OCI-LY7 (cell line): ENCODE measurements at regions not wholly inside any gene's neighbourhood (a gene's known extent, or its start where the extent isn't known, plus 50 kb on each side); places are given as distances from the start of the nearest gene placed in this dataset.

Experiments
- BruUV-seq: library from RNA; stranded (reverse); fragments of 400-500 nt; replicated peaks from 2 replicates; lab custom pipeline; 2021; lab: Mats Ljungman, UMichigan
- CTCF ChIA-PET: fragments of 300-600 bp; sonication (Branson Sonifier 250); formaldehyde crosslinking; loops from one replicate; lab custom pipeline; 2022; ENCODE audit warnings: antibody characterized with exemption; ENCODE audit not compliant: unreplicated experiment; lab: Charles Lee
- POLR2A ChIA-PET: fragments of 300-600 bp; sonication (Branson Sonifier 250); formaldehyde crosslinking; loops from one replicate; lab custom pipeline; 2022; ENCODE audit warnings: antibody characterized with exemption; lab: Charles Lee
- DNase-seq: peaks from one replicate; pipeline ENCODE4 v3.0.0-alpha.2; 2015; ENCODE audit warnings: low spot score
- H2AFZ ChIP-seq: fragments of 200-600 bp; sonication (generic), shearing (Covaris generic); 2 replicates; pipeline ENCODE4 v1.6.1; 2014; ENCODE audit warnings: mild to moderate bottlenecking, antibody characterized with exemption, low read length, moderate library complexity
- H3K27ac ChIP-seq: fragments of 200-600 bp; sonication (generic); 2 replicates; pipeline ENCODE4 v1.5.1; 2014; ENCODE audit warnings: mixed run types, low read depth, mild to moderate bottlenecking, moderate library complexity, low read length, inconsistent platforms; ENCODE audit not compliant: poor library complexity, severe bottlenecking
- H3K36me3 ChIP-seq: fragments of 200-600 bp; sonication (generic); 2 replicates; pipeline ENCODE4 v1.6.1; 2014; ENCODE audit warnings: mild to moderate bottlenecking, antibody characterized with exemption, low read length, moderate library complexity, mixed read lengths; ENCODE audit not compliant: insufficient read depth
- H3K4me1 ChIP-seq: fragments of 200-600 bp; sonication (generic); 2 replicates; pipeline ENCODE4 v1.5.1; 2014; ENCODE audit warnings: mild to moderate bottlenecking, low read length; ENCODE audit not compliant: insufficient read depth, poor library complexity, severe bottlenecking
- H3K4me2 ChIP-seq: fragments of 200-600 bp; sonication (generic); 2 replicates; pipeline ENCODE4 v1.6.1; 2014; ENCODE audit warnings: mild to moderate bottlenecking, low read length
- H3K4me3 ChIP-seq: fragments of 200-600 bp; sonication (generic); 2 replicates; pipeline ENCODE4 v1.5.1; 2014; ENCODE audit warnings: mild to moderate bottlenecking, low read depth, low read length; ENCODE audit not compliant: poor library complexity, severe bottlenecking
- H3K79me2 ChIP-seq: fragments of 200-600 bp; sonication (generic); 2 replicates; pipeline ENCODE4 v1.6.1; 2016; ENCODE audit warnings: low read depth, mild to moderate bottlenecking, low read length, moderate library complexity, mixed read lengths; ENCODE audit not compliant: insufficient read depth
- H3K9me2 ChIP-seq: fragments of 200-600 bp; sonication (generic); 2 replicates; pipeline ENCODE4 v1.6.1; 2016; ENCODE audit warnings: mild to moderate bottlenecking, low read length, mixed read lengths; ENCODE audit not compliant: insufficient read depth
- H3K9me3 ChIP-seq: fragments of 200-600 bp; sonication (generic); 2 replicates; pipeline ENCODE4 v1.6.1; 2014; ENCODE audit warnings: mild to moderate bottlenecking, mixed run types, low read length, mixed read lengths
- H4K20me1 ChIP-seq: fragments of 200-600 bp; sonication (generic); 2 replicates; pipeline ENCODE4 v1.6.1; 2014; ENCODE audit warnings: mild to moderate bottlenecking, antibody characterized with exemption, low read length, moderate library complexity, mixed read lengths; ENCODE audit not compliant: insufficient read depth
- EZH2phosphoT487 ChIP-seq: fragments of 200-600 bp; sonication (generic); IDR thresholded peaks from 2 replicates; pipeline ENCODE4 v1.6.1; 2018; ENCODE audit warnings: low read depth, borderline replicate concordance, mild to moderate bottlenecking, mixed run types, antibody characterized with exemption, low read length, moderate library complexity, mixed read lengths
- intact Hi-C: fragments of 100-400 bp; cut with micrococcal nuclease; formaldehyde crosslinking; loops from one replicate; pipeline ENCODE4 v1.10.0; 2022; ENCODE audit not compliant: unreplicated experiment
- TF ChIP-seq, protein P1 (sequence below): fragments of 200-600 bp; sonication (generic); conservative IDR thresholded peaks from 2 replicates; pipeline ENCODE4 v1.5.1; 2014; ENCODE audit warnings: mild to moderate bottlenecking, antibody characterized with exemption, low read length, moderate library complexity, mixed read lengths

- Histone ChIP-seq H3K27ac (no peak overlapping the region), H3K9me2 (no peaks in the 10 kb centered on the region), H2AFZ (no peak overlapping the region), H3K4me3 (no peak overlapping the region), H3K4me2 (no peak overlapping the region), H3K36me3 (no peaks in the 10 kb centered on the region), H4K20me1 (no peaks in the 10 kb centered on the region), H3K4me1 (no peaks in the 10 kb centered on the region), H3K9me3 (no peaks in the 10 kb centered on the region), H3K79me2 (no peaks in the 10 kb centered on the region)
- no TSS peak for BruUV-seq
- intact Hi-C loops, result no loop called here
- no peak for TF ChIP-seq EZH2phosphoT487
- TF ChIP-seq, protein P1, sequence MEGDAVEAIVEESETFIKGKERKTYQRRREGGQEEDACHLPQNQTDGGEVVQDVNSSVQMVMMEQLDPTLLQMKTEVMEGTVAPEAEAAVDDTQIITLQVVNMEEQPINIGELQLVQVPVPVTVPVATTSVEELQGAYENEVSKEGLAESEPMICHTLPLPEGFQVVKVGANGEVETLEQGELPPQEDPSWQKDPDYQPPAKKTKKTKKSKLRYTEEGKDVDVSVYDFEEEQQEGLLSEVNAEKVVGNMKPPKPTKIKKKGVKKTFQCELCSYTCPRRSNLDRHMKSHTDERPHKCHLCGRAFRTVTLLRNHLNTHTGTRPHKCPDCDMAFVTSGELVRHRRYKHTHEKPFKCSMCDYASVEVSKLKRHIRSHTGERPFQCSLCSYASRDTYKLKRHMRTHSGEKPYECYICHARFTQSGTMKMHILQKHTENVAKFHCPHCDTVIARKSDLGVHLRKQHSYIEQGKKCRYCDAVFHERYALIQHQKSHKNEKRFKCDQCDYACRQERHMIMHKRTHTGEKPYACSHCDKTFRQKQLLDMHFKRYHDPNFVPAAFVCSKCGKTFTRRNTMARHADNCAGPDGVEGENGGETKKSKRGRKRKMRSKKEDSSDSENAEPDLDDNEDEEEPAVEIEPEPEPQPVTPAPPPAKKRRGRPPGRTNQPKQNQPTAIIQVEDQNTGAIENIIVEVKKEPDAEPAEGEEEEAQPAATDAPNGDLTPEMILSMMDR, result no peak
- ChIA-PET POLR2A (interaction anchor here (0.8 kb wide), 1 partner anchor 494 kb away, joined by 3 read pairs; no protein-coding TSS in a partner anchor), CTCF (no interaction called here)
- DNase-seq, result no peak
Observed at GRCh38 chr10:111725050-111725449, 458.5 kb downstream of the GPAM start.

- ChIA-PET POLR2A (interaction anchor here (0.7 kb wide), 1 partner anchor 12 kb away, joined by 3 read pairs; no protein-coding TSS in a partner anchor), CTCF (no interaction called here)
- Histone ChIP-seq H3K4me1 (no peaks in the 10 kb centered on the region), H3K27ac (no peak overlapping the region), H3K4me3 (no peak overlapping the region), H3K79me2 (no peaks in the 10 kb centered on the region), H3K36me3 (no peaks in the 10 kb centered on the region), H3K9me3 (no peaks in the 10 kb centered on the region), H3K4me2 (no peak overlapping the region), H4K20me1 (no peaks in the 10 kb centered on the region), H3K9me2 (no peaks in the 10 kb centered on the region), H2AFZ (no peak overlapping the region)
- no TSS peak for BruUV-seq
- intact Hi-C loops, result no loop called here
- no peak for DNase-seq
- TF ChIP-seq, protein P1, result no peak
- no peak for TF ChIP-seq EZH2phosphoT487
Observed at GRCh38 chr10:111732166-111732785, 451.3 kb downstream of the GPAM start.

- BruUV-seq, result no TSS peak
Observed at GRCh38 chr10:111739125-111739873, 444.3 kb downstream of the GPAM start.

More at GRCh38 chr10:111739125-111739873, 444.3 kb downstream of the GPAM start:
- Histone ChIP-seq H3K9me2 (no peaks in the 10 kb centered on the region), H3K27ac (no peak overlapping the region), H3K79me2 (no peaks in the 10 kb centered on the region), H4K20me1 (no peaks in the 10 kb centered on the region), H3K4me2 (no peak overlapping the region), H3K4me1 (no peaks in the 10 kb centered on the region), H3K9me3 (no peaks in the 10 kb centered on the region), H3K36me3 (no peaks in the 10 kb centered on the region), H2AFZ (no peak overlapping the region), H3K4me3 (no peak overlapping the region)
- intact Hi-C loops, result no loop called here
- no peak for DNase-seq
- no peak for TF ChIP-seq EZH2phosphoT487
- TF ChIP-seq, protein P1, result no peak
- POLR2A ChIA-PET, result no interaction called here
- CTCF ChIA-PET, result no interaction called here
